HG03565 (cell line): ENCODE measurements at regions not wholly inside any gene's neighbourhood (a gene's known extent, or its start where the extent isn't known, plus 50 kb on each side); places are given as distances from the start of the nearest gene placed in this dataset.
A peak's percentile ranks its signal among the peaks of the same experiment; 100 is the strongest.

ENCODE experiments used
- ATAC-seq: cut with Tn5 transposase; IDR thresholded peaks from one replicate; pipeline ENCODE4 v1.9.1; 2021; ENCODE audit warnings: mild to moderate bottlenecking, moderate library complexity; ENCODE audit not compliant: unreplicated experiment

- ATAC-seq: no peak
These were observed 322.1 kb downstream of the EN1 start for GRCh38 chr2:118525346-118525745.

DNA sequence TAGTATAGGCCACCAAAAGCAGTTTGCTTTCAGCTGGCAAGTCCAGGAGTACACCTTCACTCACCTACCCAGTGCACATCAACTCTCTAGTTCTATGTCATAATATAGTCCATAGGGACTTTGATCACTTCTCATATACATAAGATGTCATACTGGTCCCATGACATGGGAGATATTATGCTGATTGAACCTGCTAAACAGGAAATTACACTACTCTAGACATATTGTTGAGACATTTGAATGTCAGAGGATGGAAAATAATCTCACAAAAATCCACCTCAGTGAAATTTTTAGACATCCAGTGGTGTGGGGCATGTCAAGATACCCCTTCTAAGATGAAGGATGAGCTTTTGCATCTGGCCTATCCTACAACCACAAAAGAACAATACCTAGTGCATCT lies 322.5 kb downstream of the EN1 start:
- ATAC-seq: no peak

DNA sequence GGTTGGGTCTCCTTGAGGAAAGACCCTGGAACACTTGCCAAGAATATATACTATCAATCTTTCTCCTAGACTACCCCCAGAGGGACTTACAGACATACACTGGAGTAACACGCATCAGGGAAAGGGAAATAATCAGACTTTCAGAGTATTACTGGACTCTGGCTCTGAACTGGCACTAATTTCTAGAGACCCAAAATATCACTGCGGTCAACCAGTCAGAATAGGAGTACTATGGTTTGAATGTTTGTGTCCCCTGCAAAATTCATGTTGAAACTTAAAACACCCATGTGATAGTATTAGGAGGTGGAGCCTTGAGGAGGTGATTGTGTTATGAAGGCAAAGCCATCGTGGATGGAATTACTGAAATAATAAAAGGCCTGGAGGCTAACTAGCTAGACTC lies 323.7 kb downstream of the EN1 start:
- peak; percentile 56 for ATAC-seq

DNA sequence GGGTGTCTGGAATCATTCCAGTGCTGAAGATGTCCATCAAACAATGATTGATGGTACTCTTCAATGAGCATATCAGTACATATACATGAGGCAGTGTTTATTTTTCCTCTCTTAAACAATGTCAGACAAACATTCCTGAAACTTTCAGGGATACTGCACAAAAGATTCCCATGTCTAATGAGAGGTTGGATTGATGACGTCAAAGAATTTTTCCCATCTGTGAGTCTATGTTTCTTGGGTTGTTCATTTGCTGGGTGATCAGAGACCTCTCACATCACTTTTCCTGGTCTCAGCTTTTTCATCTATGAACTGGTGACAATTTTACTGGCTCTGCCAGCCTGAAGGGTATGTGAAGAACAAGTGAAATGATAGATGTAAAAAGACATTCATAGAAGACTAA lies 325.5 kb downstream of the EN1 start:
- ATAC-seq: no peak

DNA sequence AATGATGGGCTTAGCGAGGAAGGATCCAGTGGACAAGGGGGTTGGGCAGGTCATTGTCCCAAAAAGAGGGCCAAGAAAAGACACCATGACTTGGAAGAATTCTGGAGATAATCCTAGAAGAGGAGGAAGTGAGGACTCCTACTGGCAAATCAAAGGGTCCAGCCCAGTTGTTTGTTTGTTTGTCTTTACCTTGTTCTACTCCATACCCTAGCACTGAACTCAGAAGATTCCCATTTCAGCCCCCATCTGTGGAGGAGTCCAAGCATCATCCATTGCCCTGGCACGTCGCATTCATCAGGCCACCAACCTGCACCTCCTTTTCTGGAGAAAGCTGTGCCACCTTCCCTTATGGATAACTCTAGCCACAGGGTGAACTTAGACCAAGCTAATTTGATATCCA lies 326.2 kb downstream of the EN1 start:
- ATAC-seq: no peak

- ATAC-seq: no peak
These were observed 327.2 kb downstream of the EN1 start for GRCh38 chr2:118520246-118520645.

GRCh38 chr2:118519511-118519910 lies 327.9 kb downstream of the EN1 start:
- ATAC-seq: no peak

DNA sequence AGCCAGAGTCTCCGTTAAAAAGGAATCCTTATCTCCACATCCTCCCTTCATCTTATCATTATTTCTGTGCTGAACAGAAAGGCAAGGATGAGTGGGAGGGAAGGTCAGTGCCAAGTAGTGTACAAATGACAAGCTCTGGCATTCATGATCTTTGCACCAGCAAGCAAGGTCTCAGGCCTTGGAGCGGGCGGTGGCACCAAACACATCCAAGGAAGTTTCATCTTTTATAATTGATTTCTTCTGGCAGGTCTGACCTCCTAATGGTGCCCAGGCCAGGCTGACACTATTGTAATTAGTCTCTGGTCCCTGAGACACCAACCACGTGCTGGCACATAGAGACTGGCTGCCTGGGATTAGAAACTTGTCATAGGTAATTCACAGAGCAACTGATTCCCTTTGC lies 336.6 kb downstream of the EN1 start:
- no peak for ATAC-seq

DNA sequence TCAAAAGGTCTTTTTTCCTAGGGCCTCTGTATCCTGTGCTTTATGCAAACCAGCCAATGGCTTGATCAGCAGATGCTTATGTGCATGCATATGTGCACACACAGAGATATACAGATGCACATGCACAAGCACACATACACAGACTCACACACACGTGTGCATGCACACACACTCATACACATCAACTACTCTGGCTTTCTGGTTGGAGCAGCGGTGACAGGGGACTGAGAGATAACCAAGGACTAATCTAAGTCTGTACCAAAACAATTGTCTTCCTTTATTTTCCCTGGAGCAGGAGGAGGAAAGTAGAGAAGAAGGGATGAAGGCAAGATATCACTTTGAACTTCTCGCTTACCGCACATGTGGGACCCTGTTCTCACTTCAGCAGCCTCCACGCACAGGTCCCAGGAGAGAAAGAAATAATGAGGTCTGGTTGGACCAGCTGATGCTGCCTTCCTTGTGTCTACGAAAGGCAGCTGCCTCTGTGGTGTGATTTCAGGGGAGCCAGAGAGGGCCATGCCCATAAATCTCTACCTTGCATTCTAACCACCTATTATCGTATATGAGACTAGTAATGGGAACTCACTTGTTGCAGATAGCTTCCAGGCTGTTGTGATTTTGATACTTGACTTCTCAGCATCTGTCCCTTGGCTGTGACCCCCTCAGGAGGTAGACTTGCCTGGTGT lies 338.0 kb downstream of the EN1 start:
- no peak for ATAC-seq

- no peak for ATAC-seq
These were observed 339.2 kb downstream of the EN1 start for GRCh38 chr2:118508282-118508681.

DNA sequence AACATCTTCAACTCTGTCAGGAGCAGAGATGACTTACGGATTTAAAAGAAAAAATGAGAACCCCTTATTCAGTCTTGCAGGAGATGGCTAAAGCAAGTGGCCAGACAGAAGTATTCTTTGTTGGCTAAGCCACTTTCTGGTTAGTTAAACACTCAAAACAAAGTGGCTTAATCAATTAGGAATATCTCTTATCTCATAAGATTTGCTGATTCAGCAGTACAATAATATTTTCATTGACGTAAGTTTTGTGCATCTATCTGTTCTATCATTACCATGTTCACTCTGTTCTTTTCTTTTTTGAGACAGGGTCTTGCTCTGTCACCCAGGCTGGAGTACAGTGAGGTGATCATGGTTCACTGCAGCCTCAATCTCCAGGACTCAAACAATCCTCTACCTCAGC lies 342.0 kb downstream of the EN1 start:
- ATAC-seq: no peak

DNA sequence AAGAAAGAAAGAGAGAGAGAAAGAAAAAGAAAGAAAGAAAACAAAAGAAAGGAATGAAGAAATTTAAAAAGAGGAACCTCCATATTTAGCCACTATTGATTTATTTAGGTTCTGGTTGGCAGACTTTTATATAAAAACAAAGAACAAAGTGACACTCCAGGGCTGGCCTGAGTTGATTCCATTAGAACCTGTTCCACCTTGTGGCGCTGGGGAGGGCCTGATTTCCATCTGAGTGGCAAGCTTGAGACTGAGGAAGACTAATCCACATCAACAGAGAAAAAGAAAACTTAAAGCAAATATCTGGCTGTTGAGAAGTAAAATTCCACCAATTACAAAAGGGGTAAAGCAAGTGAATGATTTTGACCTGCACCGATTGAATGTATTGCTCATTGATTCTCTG lies 345.3 kb downstream of the EN1 start:
- no peak for ATAC-seq

- ATAC-seq: no peak
These were observed 348.5 kb downstream of the EN1 start for GRCh38 chr2:118498943-118499342.

DNA sequence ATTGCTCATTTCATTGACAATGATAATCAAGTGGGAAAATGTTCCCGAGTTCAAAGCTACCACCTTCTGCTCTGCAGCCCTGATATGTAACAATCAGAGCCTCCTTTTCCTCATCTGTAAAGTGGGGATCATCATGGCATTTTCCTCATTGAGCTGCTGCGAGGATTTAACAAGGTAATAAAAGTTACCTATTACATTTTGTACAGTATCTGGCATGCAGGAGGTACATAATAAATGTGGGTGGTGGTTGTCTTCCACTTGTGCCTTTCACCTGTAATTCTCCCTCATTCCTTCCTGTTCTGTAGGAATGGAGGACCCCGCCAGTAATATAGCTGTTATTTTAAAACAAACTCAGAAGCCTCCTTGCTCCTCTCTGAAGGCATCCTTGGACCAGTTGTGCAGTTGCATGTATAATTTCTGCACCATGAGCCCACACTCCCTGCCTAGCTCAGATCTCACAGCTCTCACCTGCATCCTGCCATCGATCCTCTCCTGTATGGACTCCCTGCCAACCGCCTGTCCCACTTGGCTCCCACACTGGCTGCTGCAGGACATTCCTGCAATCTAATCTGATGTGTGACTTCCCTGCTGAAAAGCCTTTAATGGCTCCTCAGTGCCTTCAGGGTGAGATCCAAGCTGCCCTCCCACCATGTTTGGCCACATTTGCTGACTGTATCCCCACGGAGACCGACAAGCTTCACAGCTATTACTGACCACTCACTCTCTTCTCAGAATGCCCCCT lies 350.4 kb downstream of the EN1 start:
- ATAC-seq: no peak

DNA sequence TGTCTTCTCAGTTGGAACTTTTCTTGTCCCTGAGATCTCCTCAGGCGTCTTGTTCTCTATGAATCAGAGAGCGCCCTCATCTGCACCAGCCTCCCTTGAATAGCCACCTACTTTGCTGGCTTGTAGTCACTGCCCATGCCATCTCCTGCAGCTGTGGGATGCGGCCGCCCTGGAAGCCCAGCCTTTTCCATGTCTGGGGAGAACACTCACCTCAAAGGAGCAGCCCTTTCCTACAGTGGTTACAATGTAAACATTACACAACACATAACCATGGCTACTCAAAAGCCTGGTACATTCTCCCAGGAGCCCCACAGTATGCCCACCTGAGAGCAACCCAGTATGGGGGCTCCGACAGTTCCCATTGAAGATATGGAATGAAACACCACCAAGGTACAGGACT lies 351.0 kb downstream of the EN1 start:
- no peak for ATAC-seq

GRCh38 chr2:118495290-118495689 lies 352.2 kb downstream of the EN1 start:
- ATAC-seq: no peak

- ATAC-seq: no peak
These were observed 354.2 kb downstream of the EN1 start for GRCh38 chr2:118493213-118493612.

DNA sequence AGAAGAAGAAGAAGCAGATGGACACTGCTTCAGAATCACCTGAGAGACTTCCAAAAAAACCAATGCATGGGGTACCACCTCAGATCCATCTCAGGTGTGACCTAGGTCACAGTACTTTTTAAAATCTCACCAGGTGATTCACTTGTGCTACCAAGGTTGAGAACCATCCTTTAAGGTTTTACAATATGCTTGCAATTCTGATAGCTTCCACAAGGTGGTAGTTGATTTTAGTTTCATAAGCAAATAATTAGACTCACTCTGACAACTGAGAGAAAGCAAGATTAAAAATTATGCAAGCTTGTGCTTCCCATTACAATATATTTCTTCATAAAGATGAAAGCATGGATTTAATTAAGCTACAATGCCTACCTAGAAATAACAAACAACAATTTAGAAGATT lies 355.1 kb downstream of the EN1 start:
- no peak for ATAC-seq

- ATAC-seq: no peak
These were observed 357.1 kb downstream of the EN1 start for GRCh38 chr2:118490330-118490729.

DNA sequence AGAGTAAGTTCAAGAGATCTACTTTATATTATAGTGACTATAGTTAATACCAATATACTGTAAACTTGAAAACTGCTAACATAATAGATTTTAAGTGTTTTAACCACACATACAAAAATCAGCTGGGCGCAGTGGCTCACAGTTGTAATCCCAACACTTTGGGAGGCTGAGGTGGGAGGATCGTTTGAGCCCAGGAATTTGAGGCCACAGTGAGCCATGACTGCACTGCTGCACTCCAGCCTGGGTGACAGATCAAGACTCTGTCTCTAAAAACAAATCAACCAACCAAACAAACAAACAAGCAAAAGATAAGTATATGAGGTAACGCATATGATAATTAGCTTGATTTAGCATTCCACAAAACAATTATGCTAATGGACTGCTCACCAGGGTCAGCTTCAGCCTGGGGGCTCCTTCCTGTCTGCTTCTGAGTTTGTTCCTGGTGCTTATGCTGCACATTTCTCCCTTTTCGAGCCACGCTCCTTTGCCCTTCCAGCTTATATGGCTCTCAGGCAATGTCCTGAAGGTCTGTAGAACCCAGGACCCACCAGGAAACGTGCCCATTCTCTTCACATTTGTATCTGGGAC lies 357.6 kb downstream of the EN1 start:
- no peak for ATAC-seq

GRCh38 chr2:118481299-118481698 lies 366.1 kb downstream of the EN1 start:
- ATAC-seq: no peak

DNA sequence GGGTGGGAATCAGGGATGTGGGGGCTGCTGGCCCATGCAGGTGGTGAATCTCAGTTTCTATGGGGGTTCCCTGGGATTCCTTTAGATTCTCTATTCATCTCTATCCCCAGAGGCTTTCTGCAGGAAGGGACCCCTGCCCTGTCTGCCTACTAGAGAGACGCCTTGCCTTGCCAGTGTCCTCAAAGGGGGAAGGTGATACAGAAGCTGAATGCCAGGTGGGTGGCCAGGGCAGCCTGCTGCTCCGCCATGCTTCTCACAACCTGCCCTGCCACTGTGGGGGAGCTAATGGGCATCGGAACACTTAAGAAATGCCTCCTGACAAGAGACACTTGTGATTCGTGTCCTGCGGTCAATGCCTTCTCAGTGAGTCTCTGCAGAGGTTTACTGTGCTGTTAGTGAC lies 368.4 kb downstream of the EN1 start:
- no peak for ATAC-seq
